OCI-LY3 (cell line): ENCODE measurements at regions not wholly inside any gene's neighbourhood (a gene's known extent, or its start where the extent isn't known, plus 50 kb on each side); places are given as distances from the start of the nearest gene placed in this dataset.

ENCODE experiments used
- EZH2phosphoT487 ChIP-seq: fragments of 200-600 bp; shearing (Covaris generic); IDR thresholded peaks from 2 replicates; pipeline ENCODE4 v1.6.1; 2018; ENCODE audit warnings: antibody characterized with exemption, mixed run types, low read depth
- TF ChIP-seq, protein P1 (sequence below): fragments of 200-600, 300-600 bp; sonication (generic); IDR thresholded peaks from 2 replicates; pipeline ENCODE4 v1.5.1; 2014; ENCODE audit warnings: antibody characterized with exemption, low read length, low read depth

DNA sequence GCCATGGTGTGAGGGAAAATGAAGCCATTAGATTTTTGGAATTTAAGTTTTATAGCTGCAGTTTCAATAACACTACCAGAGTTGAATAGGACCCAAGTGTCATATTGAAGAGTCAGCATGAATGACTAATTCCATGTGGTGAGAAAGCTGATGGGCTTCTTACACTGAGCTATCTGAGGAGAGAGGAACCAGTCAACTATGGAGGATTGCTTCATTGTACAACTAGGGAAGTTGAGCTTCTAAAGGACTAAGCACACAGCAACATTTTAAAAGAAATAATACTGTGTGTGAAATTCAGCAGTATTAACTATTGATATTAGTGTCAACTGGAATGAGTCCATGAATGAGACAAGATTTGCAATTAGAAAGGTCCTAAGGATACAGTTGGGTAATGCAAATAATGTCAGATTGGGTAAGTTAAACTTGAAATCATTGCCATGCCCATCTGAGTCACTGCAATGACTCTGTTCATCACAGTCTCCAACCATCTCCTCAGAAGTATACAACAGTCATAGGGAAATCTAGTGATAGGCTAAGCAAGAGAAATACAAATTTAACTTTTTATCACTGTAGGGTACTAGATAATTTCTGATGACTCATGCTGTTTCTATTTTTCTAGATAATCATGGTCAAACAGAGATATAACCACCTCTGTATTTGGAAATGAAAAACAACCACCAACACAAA, 394.2 kb downstream of the FSCB start:
- TF ChIP-seq, protein P1, sequence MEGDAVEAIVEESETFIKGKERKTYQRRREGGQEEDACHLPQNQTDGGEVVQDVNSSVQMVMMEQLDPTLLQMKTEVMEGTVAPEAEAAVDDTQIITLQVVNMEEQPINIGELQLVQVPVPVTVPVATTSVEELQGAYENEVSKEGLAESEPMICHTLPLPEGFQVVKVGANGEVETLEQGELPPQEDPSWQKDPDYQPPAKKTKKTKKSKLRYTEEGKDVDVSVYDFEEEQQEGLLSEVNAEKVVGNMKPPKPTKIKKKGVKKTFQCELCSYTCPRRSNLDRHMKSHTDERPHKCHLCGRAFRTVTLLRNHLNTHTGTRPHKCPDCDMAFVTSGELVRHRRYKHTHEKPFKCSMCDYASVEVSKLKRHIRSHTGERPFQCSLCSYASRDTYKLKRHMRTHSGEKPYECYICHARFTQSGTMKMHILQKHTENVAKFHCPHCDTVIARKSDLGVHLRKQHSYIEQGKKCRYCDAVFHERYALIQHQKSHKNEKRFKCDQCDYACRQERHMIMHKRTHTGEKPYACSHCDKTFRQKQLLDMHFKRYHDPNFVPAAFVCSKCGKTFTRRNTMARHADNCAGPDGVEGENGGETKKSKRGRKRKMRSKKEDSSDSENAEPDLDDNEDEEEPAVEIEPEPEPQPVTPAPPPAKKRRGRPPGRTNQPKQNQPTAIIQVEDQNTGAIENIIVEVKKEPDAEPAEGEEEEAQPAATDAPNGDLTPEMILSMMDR = no peak
- no peak for TF ChIP-seq EZH2phosphoT487
